GM19238 (cell line): ENCODE measurements at regions not wholly inside any gene's neighbourhood (a gene's known extent, or its start where the extent isn't known, plus 50 kb on each side); places are given as distances from the start of the nearest gene placed in this dataset.
"Not testable (repeated sequence)": the region's sequence is repeated elsewhere in the genome, so short reads cannot be mapped to it uniquely, and the experiment has no call there.

Experiments
- DNase-seq: peaks from one replicate; pipeline ENCODE4 v3.0.0; 2011; ENCODE audit warnings: low spot score; ENCODE audit not compliant: insufficient read length

GRCh38 chr3:31285833-31286486 is 246.8 kb upstream of the STT3B start:
- no peak for DNase-seq

GRCh38 chr3:31288224-31288623 is 244.5 kb upstream of the STT3B start:
- no peak for DNase-seq

- no peak for DNase-seq
These were observed 244.1 kb upstream of the STT3B start for GRCh38 chr3:31288641-31289100.

GRCh38 chr3:31289584-31289983 is 243.1 kb upstream of the STT3B start:
- no peak for DNase-seq

- no peak for DNase-seq
These were observed 242.7 kb upstream of the STT3B start for GRCh38 chr3:31290046-31290445.

GRCh38 chr3:31291818-31292217 is 240.9 kb upstream of the STT3B start:
- DNase-seq: no peak

GRCh38 chr3:31294430-31295149 is 238.1 kb upstream of the STT3B start:
- DNase-seq: no peak

- DNase-seq: no peak
These were observed 237.5 kb upstream of the STT3B start for GRCh38 chr3:31295150-31295765.

GRCh38 chr3:31297726-31298298 is 234.9 kb upstream of the STT3B start:
- no peak for DNase-seq

GRCh38 chr3:31300456-31301443 is 232.0 kb upstream of the STT3B start:
- no peak for DNase-seq

- DNase-seq: no peak
These were observed 230.4 kb upstream of the STT3B start for GRCh38 chr3:31302343-31302742.

- no peak for DNase-seq
These were observed 227.4 kb upstream of the STT3B start for GRCh38 chr3:31305340-31305739.

GRCh38 chr3:31307131-31307785 is 225.5 kb upstream of the STT3B start:
- DNase-seq: no peak

- DNase-seq: no peak
These were observed 221.2 kb upstream of the STT3B start for GRCh38 chr3:31311559-31311958.

GRCh38 chr3:31312400-31312799 is 220.3 kb upstream of the STT3B start:
- no peak for DNase-seq

- DNase-seq: no peak
These were observed 218.5 kb upstream of the STT3B start for GRCh38 chr3:31314258-31314657.

GRCh38 chr3:31319332-31319731 is 213.4 kb upstream of the STT3B start:
- no peak for DNase-seq

- no peak for DNase-seq
These were observed 211.1 kb upstream of the STT3B start for GRCh38 chr3:31321620-31322019.

GRCh38 chr3:31322460-31322859 is 210.3 kb upstream of the STT3B start:
- no peak for DNase-seq

- not testable (repeated sequence) for DNase-seq
These were observed 204.8 kb upstream of the STT3B start for GRCh38 chr3:31327826-31328357.
